Left lung (tissue), 4 donors: ENCODE measurements at regions not wholly inside any gene's neighbourhood (a gene's known extent, or its start where the extent isn't known, plus 50 kb on each side); places are given as distances from the start of the nearest gene placed in this dataset.

Experiments used
- ATAC-seq: fragments of 200-7000 bp; cut with Tn5 transposase; one replicate; pipeline ENCODE4 v1.9.1; 2020; ENCODE audit warnings: moderate library complexity
- DNase-seq, 4 donors: peaks; one replicate each; pipeline ENCODE4 v3.0.0-alpha.2; 2013 to 2020
- H3K27ac ChIP-seq, 2 donors: fragments of 200-600 bp; sonication (generic) in 1 of 2; one replicate each; pipeline versions ENCODE4 v1.5.0 to v1.8.0; 2020 to 2021
- H3K27me3 ChIP-seq, 2 donors: fragments of 200-600 bp; sonication (generic) in 1 of 2; one replicate each; pipeline versions ENCODE4 v1.5.0 to v1.8.0; 2020 to 2021
- H3K36me3 ChIP-seq, 2 donors: fragments of 200-600 bp; sonication (generic) in 1 of 2; one replicate each; pipeline versions ENCODE4 v1.5.0 to v1.8.0; 2020 to 2021
- H3K4me1 ChIP-seq, 2 donors: fragments of 200-600 bp; one replicate each; pipeline ENCODE4 v1.8.0; 2021
- H3K4me3 ChIP-seq, 2 donors: fragments of 200-600 bp; sonication (generic) in 1 of 2; one replicate each; pipeline versions ENCODE4 v1.5.0 to v1.8.0; 2020 to 2021; ENCODE audit warnings: mild to moderate bottlenecking in 1 of 2
- H3K9me3 ChIP-seq, 2 donors: fragments of 200-600 bp; sonication (generic) in 1 of 2; one replicate each; pipeline versions ENCODE4 v1.5.0 to v1.8.0; 2020 to 2021
- intact Hi-C, 2 donors: fragments of 100-400 bp; cut with DNase I; formaldehyde crosslinking; loops; one replicate each; pipeline versions ENCODE4 v1.11.2 to v1.14.2; 2022
- microRNA-seq, 2 donors: library from miRNA; unstranded; fragments of <30 nt; microRNA quantifications; one replicate each; pipeline ENCODE4, GENCODE V29; 2019
- TF ChIP-seq, protein P1 (sequence below), 2 donors: fragments of 200-600 bp; sonication (generic) in 1 of 2; IDR thresholded peaks; one replicate each; pipeline versions ENCODE4 v1.5.0 to v1.8.0; 2021; ENCODE audit warnings: antibody characterized with exemption in 2 of 2
- donor health status: DM: no; HTN: yes; CAD: no.
- donor health status: DM: no; HTN: no; CAD: no.

DNA sequence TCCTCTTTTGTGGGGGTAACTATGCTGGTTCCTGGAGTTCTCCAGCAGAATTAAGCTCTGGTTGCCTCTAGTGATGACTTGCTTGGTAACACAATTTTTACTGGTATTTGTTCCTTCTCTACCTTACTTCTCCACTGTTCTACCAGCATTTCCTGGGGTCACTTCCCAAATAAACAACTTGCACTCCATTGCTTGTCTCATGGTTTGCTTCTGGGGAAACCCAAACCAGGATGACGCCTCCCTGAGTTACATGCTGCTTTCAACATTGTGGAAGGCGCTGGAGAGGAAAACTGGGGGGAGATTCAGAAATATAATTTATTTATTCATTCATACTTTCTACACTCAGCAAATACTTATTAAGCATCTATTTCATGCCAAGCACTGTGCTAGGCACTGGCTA lies 55.3 kb upstream of the AK4 start:
- Histone ChIP-seq H3K4me3 (no peak overlapping the region), H3K4me1 (peaks cover 0 to 31% of the 10 kb centered on the region in 2 donors), H3K27ac (no peak overlapping the region), H3K27me3 (no peaks in the 10 kb centered on the region), H3K9me3 (no peaks in the 10 kb centered on the region), H3K36me3 (no peaks in the 10 kb centered on the region)
- ATAC-seq, result no peak
- DNase-seq, result no peak
- intact Hi-C loops, result no loop called here
- TF ChIP-seq, protein P1, sequence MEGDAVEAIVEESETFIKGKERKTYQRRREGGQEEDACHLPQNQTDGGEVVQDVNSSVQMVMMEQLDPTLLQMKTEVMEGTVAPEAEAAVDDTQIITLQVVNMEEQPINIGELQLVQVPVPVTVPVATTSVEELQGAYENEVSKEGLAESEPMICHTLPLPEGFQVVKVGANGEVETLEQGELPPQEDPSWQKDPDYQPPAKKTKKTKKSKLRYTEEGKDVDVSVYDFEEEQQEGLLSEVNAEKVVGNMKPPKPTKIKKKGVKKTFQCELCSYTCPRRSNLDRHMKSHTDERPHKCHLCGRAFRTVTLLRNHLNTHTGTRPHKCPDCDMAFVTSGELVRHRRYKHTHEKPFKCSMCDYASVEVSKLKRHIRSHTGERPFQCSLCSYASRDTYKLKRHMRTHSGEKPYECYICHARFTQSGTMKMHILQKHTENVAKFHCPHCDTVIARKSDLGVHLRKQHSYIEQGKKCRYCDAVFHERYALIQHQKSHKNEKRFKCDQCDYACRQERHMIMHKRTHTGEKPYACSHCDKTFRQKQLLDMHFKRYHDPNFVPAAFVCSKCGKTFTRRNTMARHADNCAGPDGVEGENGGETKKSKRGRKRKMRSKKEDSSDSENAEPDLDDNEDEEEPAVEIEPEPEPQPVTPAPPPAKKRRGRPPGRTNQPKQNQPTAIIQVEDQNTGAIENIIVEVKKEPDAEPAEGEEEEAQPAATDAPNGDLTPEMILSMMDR (IDR thresholded peaks at IDR 0.05), result no peak

DNA sequence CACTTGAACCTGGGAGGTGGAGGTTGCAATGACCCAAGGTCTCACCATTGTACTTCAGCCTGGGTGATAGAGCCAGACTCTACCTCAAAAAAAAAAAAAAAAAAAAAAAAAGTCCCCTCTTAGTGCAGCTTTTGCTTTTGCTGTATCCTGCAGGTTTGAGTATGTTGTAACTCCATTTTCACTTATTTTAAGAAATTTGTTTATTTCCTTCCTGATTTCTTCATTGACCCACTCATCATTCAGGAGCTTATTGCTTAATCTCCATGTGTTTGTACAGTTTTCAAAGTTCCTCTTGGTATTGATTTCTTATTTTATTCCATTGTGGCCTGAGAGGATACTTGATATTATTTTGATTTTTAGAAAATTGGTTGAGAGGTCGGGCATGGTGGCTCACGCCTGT lies 50.9 kb upstream of the AK4 start:
- peaks cover 0 to 37% of the 10 kb centered on the region in 2 donors for H3K9me3 ChIP-seq
- no peak for DNase-seq
- intact Hi-C loops, result no loop called here
- no peaks in the 10 kb centered on the region for H3K36me3 ChIP-seq
- H3K27me3 ChIP-seq, result no peaks in the 10 kb centered on the region
- TF ChIP-seq, protein P1 (IDR thresholded peaks at IDR 0.05), result no peak
- no peak for ATAC-seq
- H3K4me3 ChIP-seq, result no peak overlapping the region
- H3K4me1 ChIP-seq, result peaks cover 0 to 19% of the 10 kb centered on the region in 2 donors
- H3K27ac ChIP-seq, result no peak overlapping the region

Small RNA genes lying in the stretch of these regions (microRNA-seq; reads per million reads assigned to microRNA genes)
- 32.5 to 43.7 reads per million in 2 donors for gene MIR101-1
- 0 reads per million in 2 donors for gene MIR3671
